HG02970 (cell line): ENCODE measurements at regions not wholly inside any gene's neighbourhood (a gene's known extent, or its start where the extent isn't known, plus 50 kb on each side); places are given as distances from the start of the nearest gene placed in this dataset.
"Not testable (repeated sequence)": the region's sequence is repeated elsewhere in the genome, so short reads cannot be mapped to it uniquely, and the experiment has no call there.

Experiments
- ATAC-seq: cut with Tn5 transposase; IDR thresholded peaks from one replicate; pipeline ENCODE4 v1.9.1; 2021; ENCODE audit warnings: mild to moderate bottlenecking, moderate library complexity, moderate number of reproducible peaks; ENCODE audit not compliant: unreplicated experiment, low FRiP score

GRCh38 chr5:96321345-96321744, 111.7 kb downstream of the PCSK1 start:
- ATAC-seq: no peak

GRCh38 chr5:96320797-96321196, 112.3 kb downstream of the PCSK1 start:
- ATAC-seq: no peak

- not testable (repeated sequence) for ATAC-seq
Observed at GRCh38 chr5:96319981-96320739, 112.9 kb downstream of the PCSK1 start.

GRCh38 chr5:96318569-96319110, 114.4 kb downstream of the PCSK1 start:
- no peak for ATAC-seq

GRCh38 chr5:96317945-96318344, 115.1 kb downstream of the PCSK1 start:
- ATAC-seq: no peak

- no peak for ATAC-seq
Observed at GRCh38 chr5:96316487-96316886, 116.6 kb downstream of the PCSK1 start.

- no peak for ATAC-seq
Observed at GRCh38 chr5:96316017-96316416, 117.0 kb downstream of the PCSK1 start.

GRCh38 chr5:96315431-96315830, 117.6 kb downstream of the PCSK1 start:
- no peak for ATAC-seq

GRCh38 chr5:96312383-96312782, 120.7 kb downstream of the PCSK1 start:
- no peak for ATAC-seq

GRCh38 chr5:96307047-96307446, 126.0 kb downstream of the PCSK1 start:
- not testable (repeated sequence) for ATAC-seq

- no peak for ATAC-seq
Observed at GRCh38 chr5:96302174-96302738, 130.8 kb downstream of the PCSK1 start.

- no peak for ATAC-seq
Observed at GRCh38 chr5:96300976-96301375, 132.1 kb downstream of the PCSK1 start.

GRCh38 chr5:96297867-96298266, 135.2 kb downstream of the PCSK1 start:
- ATAC-seq: no peak

GRCh38 chr5:96297290-96297689, 135.8 kb downstream of the PCSK1 start:
- ATAC-seq: no peak

GRCh38 chr5:96294884-96295202, 138.2 kb downstream of the PCSK1 start:
- no peak for ATAC-seq

GRCh38 chr5:96293966-96294883, 138.8 kb downstream of the PCSK1 start:
- no peak for ATAC-seq

- no peak for ATAC-seq
Observed at GRCh38 chr5:96292582-96293247, 140.3 kb downstream of the PCSK1 start.

- not testable (repeated sequence) for ATAC-seq
Observed at GRCh38 chr5:96289287-96289686, 143.8 kb downstream of the PCSK1 start.

- no peak for ATAC-seq
Observed at GRCh38 chr5:96288845-96289185, 144.2 kb downstream of the PCSK1 start.

- no peak for ATAC-seq
Observed at GRCh38 chr5:96288166-96288844, 144.7 kb downstream of the PCSK1 start.
